GM21360 (cell line): ENCODE measurements at regions not wholly inside any gene's neighbourhood (a gene's known extent, or its start where the extent isn't known, plus 50 kb on each side); places are given as distances from the start of the nearest gene placed in this dataset.

Experiments used
- ATAC-seq: cut with Tn5 transposase; IDR thresholded peaks from one replicate; pipeline ENCODE4 v1.9.1; 2021; ENCODE audit warnings: mild to moderate bottlenecking, moderate library complexity; ENCODE audit not compliant: unreplicated experiment

GRCh38 chr14:62081012-62081612, 318.9 kb downstream of the SNAPC1 start:
- ATAC-seq: peak; percentile 84

DNA sequence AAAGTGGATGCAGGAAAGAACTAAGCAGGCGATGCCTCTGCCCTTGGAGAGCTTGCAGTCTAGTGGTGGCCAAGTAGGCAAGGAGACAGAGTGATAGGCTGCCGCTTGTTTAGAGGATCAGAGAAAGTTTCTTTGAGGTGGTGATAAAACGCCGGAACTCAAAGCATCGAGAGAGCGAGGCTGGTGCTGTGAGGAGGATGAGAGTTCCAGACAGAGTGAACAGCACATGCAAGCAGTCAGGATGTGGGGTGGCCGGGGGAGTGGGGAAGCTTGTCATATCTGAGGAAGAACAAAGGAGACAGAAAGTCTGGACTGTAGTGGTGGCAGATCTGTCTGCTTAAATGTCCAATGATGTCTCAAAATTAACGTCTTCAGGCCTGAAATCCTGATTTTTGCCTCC, 319.7 kb downstream of the SNAPC1 start:
- ATAC-seq: no peak

DNA sequence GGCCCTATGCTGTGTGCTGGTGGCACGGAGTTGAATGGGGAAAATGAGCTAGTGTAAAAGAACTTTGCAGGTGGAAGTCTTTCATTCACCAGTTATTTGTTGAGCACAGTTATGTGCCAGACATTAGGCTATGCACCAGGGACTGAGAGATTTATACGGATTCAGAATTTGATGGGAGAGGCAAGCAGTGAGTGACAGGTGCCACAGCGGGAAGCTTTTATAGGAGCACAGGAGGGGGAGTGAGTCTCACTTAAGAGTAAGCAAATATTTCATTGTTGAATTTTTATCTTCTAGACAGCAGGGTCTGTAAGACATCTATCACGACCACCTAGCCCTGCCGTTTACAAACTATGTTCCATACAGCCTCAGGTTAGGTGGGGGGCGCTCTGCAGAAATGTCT, 320.6 kb downstream of the SNAPC1 start:
- ATAC-seq: no peak

GRCh38 chr14:62084020-62084419, 321.8 kb downstream of the SNAPC1 start:
- no peak for ATAC-seq

DNA sequence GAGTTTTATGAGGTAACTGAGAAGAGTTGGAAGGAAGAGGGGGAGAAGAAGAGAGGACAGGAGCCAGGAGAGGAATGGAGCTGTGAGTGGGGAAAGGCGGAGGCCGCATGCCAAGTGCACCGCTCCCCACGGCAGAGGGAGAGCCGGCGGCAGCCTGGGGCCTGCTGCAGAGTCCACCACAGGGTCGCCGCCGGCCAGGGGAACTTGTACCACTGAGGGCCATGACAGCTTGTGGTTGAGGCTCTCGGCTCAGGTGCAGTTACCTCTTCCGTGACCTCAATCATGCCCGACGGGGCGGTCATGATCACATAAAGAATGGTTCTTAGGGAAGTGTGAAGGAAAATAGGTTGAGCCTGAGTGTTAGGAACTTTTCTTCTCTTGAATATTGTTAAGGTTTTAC, 325.0 kb downstream of the SNAPC1 start:
- ATAC-seq: no peak

GRCh38 chr14:62093736-62094135, 331.5 kb downstream of the SNAPC1 start:
- no peak for ATAC-seq

DNA sequence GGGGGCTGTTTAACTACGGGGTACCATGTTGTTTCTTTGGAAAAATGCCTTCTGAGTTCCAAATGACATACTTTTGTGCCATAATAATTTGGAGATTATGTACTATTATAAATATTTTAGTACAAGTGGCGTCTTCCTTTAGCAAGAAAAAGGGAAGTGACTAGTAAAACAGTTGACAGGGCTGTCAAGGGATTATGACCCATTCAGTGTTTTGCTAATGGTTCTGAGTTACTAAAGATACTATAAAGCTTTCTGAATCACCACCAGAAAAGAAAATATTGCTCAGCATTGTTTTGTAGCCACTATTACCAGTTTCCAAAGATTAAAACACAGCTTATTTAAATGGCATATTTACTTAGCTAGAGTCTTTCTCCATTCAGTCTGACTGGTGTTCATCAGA, 334.9 kb downstream of the SNAPC1 start:
- ATAC-seq: no peak

GRCh38 chr14:62097824-62098223, 335.6 kb downstream of the SNAPC1 start:
- ATAC-seq: no peak

GRCh38 chr14:62098357-62098756, 336.1 kb downstream of the SNAPC1 start:
- no peak for ATAC-seq

- ATAC-seq: no peak
Measured at GRCh38 chr14:62099091-62099490, 336.9 kb downstream of the SNAPC1 start.

DNA sequence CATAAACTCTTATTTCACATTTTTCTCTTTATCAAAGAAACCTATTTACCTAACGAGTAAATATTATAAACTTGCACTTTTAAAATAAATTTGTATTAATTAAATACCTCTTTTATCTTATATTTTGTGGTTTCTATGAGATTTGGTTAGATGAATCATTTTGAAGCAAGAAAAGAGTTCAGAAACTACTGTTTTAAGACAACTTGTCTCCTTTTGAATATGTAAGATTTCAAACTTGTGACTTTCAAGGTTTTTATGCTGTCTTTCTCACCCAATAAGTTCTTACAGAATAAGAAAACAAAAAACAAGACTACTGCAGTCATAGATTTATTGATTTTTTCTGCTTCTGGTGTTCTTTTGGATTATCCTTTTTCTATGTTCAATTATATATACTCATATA, 339.0 kb downstream of the SNAPC1 start:
- ATAC-seq: no peak

DNA sequence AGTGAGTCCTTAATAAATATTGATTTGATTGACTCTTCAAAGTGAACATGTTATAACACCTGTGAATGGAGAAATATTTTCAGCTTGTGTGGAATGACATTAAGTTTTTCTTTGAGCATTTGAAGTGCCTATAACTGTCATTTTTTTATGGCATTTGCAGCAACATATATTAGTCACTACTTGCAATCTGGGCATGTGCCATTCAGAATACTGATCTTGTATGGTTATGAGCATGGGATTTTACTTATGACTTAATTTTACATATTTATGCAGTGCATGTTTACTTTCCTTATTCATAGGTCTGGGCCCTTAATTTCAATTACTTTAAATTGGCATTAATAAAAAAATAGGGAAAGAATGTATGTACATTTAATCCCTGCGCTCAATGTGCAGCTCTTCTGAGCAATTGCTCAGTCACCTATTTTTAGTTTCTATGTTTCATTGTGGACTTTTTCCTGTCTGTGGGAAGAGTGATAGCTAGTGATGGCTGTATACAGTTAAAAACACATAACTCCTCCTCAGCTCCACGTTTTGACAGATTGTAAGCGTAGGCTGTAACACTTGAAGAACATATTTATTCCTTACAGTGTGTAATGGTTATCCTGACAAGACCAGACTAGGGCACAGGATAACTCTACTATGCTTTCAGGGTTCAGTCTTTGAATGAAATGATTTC, 339.6 kb downstream of the SNAPC1 start:
- ATAC-seq: no peak

DNA sequence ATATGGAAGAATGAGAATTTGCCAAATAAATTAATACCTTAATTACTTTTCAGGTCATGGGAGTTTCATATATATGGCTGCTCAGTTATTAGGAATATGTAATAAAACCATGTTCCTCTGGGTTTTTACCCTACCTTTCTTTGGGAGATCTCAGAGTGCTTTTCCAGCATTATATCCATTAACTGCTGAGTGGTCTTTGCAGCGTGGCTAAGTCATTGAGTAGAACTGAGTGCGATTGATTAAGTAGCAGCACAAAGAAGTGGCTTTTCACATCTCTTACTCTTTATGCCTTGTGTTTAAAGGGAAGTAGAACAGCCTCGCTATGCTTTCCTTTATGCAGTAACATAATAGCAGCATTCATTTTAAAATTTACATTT, 340.1 kb downstream of the SNAPC1 start:
- no peak for ATAC-seq

DNA sequence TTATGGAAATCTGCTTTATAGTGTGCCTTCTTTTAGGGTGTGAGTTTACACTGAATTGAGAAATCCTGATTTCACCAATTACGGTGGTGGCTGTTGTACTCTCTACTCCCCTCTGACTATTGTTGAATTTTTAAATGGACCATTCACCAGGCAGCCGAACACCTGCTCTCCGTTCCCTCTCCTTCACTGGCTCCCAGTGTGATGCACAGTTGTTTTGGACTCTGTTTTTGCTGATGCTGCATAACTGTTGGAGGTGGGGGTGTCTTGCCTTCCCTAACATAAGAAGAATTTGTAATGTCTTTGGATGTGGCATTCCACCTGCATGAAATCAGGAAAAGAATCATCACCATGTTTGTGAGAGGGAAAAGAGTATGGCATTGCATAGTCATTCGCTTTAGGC, 341.2 kb downstream of the SNAPC1 start:
- no peak for ATAC-seq

DNA sequence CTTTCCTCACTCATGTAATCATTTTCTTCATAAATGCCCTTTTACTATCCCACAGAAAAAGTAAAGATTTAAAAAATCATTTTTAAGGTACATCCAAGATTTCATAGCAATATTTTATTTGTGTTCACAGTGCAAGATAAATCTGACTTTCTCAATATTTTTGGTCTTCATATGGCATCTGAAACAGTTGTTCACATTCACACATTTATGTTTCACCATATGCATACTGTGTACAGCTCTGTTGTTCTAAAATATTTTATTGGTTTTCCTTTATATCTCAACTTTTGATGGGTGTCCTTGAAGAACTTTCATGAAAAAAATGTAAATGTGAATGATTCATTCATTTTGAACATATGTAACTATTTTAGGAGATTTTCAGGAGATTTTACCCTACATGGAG, 348.7 kb downstream of the SNAPC1 start:
- no peak for ATAC-seq

GRCh38 chr14:62117010-62117750, 355.0 kb downstream of the SNAPC1 start:
- peak; percentile 97 for ATAC-seq

DNA sequence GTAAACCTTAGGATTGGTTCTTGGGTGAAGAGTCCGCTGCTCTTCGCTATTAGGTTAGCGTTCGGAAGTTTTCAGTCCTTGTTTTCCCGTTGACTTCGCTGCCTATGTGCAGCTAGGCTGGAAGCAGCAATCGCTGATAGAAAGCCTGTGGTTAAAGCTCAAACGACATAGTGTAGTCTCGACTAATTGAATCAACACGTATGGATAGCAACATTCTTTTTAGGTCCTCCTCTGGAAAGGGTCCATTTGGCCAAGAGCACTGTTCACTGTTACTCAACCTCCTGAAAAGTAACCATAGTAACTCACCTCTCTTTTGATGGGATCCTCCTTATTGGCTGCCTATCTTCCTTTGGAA, 355.5 kb downstream of the SNAPC1 start:
- no peak for ATAC-seq

- ATAC-seq: no peak
Measured at GRCh38 chr14:62118461-62118860, 356.2 kb downstream of the SNAPC1 start.

DNA sequence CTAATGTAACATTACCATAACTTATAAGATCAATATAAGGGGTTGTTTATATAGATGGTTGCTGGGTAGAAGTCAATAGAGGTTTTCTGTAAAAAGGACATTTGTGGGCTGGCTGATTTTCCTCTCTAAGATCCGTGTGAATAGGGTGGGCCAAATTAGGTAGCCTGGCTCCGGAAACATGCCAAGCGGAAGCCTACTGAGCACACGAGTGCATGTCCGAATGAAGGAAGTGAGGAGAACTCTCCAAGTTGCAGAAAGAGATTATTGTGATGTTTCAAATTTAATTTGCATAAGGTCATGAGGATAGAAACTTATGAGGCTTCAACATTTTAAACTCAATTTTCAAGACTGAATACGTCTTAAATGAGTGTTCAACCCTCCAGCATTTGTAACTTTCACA, 356.7 kb downstream of the SNAPC1 start:
- no peak for ATAC-seq

- ATAC-seq: peak; percentile 60
Measured at GRCh38 chr14:62123961-62124360, 361.7 kb downstream of the SNAPC1 start.

DNA sequence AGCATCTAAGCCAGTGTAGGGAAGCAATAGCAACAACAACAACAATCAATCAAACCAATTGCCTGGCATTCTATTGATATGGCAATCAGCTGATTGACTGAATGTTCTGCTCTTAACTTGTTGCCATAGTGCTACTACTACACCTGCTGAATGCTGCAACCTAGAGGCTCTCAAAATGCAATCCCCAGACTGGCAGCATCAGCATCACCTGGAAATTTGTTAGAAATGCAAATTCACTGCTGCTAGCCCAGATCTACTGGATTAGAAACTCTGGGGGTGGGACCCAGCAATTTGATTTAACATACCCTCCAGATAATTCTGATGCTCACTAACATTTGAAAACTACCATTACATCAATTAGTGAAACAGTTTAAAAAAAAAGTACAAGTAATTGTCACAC, 363.6 kb downstream of the SNAPC1 start:
- ATAC-seq: no peak

- peak; percentile 44 for ATAC-seq
Measured at GRCh38 chr14:62126879-62127478, 364.8 kb downstream of the SNAPC1 start.
